ENCODE measurements at regions not wholly inside any gene's neighbourhood (a gene's known extent, or its start where the extent isn't known, plus 50 kb on each side); places are given as distances from the start of the nearest gene placed in this dataset.

DNA sequence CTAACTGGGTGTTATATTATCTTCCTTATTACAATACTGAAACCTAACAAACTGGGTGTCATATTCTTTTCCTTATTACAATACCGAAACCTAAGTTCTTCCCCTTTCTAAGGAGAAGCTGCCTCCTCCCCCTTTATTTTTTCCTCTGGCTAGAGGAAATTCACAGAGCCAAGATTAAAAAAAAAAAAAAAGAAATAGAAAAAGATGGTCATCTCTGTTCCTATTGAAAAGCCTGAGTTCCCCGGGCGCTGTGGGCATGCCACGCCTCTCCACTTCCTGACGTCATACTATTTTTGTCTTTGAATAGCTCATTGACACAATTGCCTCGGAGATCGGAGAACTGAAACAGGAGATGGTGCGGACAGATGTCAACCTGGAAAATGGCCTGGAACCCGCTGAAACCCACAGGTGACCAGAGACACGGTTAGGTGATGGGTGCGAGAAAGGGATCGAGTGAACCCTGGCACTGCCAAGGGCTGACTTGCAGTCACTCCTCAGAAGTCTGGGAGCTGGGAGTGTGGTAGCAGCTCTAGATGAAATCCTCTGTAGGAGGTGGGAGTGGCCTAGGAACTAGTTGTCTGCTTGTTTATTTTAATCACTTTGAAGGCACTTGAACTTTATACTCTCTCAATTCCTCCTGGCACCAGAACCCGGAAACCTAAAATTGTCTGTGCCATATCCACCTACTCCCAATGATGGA is 82.2 kb upstream of the NAA20 start:
- Mint-ChIP-seq H3K36me3 (no peaks in the 10 kb centered on the region), H3K27ac (no peak overlapping the region), H3K4me3 (no peak overlapping the region), H3K4me1 (peaks cover 18% of the 10 kb centered on the region), H3K9me3 (no peaks in the 10 kb centered on the region), H3K27me3 (peaks cover 41% of the 10 kb centered on the region)
- DNase-seq: no peak

DNA sequence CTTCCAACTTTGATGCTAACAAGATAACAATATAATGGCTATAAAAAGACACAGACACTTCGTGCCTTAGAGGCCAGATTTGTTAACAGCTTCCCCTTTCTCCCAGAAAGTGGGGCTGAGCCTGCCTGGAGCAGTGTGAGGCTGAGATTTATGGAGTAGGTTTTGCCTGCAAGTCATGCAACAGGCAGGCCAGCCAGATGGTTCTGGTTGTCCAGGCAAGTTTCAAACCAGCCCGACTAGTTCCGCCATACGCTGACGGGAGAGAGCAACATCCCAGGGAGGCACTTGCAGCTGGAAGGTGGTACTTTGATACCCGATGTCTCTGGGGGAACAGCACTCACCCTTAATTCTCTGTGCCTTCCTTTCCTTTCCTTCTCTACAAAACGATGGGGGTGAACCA is 81.3 kb upstream of the NAA20 start:
- Mint-ChIP-seq H3K27ac (no peak overlapping the region), H3K9me3 (no peaks in the 10 kb centered on the region), H3K4me1 (peaks cover 18% of the 10 kb centered on the region), H3K36me3 (no peaks in the 10 kb centered on the region), H3K4me3 (no peak overlapping the region), H3K27me3 (peaks cover 48% of the 10 kb centered on the region)
- DNase-seq: no peak

DNA sequence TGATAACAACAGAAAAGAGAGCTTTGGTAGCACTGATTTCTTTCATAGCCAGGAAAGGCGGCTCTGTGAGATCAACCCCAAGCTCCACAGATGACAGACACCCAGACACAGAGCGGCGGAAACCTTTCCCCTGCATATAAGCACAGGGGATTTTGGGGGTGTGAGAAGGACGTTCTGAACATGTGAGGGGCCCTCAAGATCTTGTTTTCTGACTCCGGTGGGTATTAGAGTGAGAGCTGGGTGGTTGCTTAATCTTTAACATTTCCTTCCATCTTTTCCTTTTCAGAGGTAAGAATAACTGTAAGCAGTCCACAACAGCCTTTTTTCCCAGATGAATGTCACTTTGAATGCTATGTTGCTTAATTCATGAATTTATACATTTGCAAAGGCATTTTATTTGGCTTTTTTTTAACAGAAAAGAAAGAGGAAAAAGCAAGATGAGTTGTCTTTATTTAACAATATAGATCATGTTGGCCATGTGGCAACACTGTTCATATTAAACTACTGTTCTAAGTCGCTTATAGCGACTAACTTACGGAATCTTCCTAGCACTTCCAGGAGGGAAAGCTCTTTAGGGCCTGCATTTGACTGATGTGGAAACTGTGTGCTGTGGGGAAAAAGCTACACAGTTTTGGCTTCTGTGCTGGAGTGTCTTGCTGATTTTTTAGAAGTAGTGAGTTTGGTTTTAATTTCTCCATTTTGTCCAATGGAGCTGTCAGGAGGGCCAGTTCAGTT is 80.5 kb upstream of the NAA20 start:
- Mint-ChIP-seq H3K36me3 (no peaks in the 10 kb centered on the region), H3K9me3 (no peaks in the 10 kb centered on the region), H3K27ac (no peak overlapping the region), H3K4me1 (peaks cover 18% of the 10 kb centered on the region), H3K27me3 (peaks cover 54% of the 10 kb centered on the region), H3K4me3 (no peak overlapping the region)
- no peak for DNase-seq

DNA sequence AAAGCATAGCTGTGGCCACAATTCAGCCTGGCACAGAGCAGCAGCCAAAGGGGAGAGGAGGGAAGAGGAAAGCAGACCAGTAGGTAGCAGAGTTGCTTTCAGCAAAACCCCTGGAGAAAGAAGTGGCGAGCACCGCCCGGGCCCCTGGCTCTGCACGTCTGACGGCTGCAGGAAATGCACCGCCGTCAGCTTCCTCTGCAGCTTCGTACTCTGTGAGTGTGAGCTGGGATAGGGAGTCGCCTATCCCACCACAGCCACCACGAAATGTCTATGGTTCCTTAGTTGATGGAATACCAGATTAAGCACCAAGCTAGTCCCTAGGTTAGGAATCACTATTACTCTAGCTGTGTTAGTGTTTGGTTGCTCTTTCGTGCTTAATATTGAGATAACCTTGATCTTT is 79.9 kb upstream of the NAA20 start:
- H3K4me3 Mint-ChIP-seq: no peak overlapping the region
- peak; percentile 18 for DNase-seq
- H3K4me1 Mint-ChIP-seq: peaks cover 18% of the 10 kb centered on the region
- H3K9me3 Mint-ChIP-seq: no peaks in the 10 kb centered on the region
- H3K27me3 Mint-ChIP-seq: peaks cover 55% of the 10 kb centered on the region
- H3K36me3 Mint-ChIP-seq: no peaks in the 10 kb centered on the region
- peak overlapping the region; percentile 36 for H3K27ac Mint-ChIP-seq

DNA sequence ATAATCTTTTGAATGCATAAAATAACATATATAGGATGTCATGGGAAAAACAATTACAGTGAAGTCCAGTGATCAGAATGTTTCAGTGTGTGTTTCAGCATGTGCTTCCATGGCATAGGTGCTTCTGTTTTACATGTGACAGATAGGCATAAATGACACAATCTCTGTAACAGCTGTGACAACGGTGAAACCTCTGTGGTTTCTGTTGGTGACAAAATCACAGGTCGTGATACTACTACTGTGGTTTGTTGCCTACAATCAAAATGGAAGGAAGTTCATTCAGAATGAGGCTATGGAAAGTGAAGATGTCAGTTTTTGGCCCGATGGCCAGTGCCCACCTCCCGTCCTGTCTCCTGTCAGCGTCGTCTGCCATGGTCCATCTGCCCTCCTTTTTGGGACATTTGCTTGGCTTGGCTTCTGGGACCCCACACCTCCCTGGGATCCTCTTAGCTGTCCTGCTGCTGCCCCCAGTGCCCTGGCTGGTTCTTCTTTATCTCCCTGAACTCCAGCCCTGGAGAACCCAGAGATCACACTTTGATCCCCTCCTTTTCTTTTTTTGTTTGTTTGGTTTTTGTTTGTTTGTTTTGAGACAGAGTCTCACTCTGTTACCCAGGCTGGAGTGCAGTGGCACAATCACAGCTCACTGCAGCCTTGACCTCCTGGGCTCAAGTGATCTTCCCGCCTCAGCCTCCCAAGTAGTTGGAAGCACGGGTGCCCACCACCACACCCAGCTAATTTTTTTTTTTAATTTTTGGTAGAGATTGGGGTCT is 79.3 kb upstream of the NAA20 start:
- no peaks in the 10 kb centered on the region for H3K36me3 Mint-ChIP-seq
- no peak overlapping the region for H3K4me3 Mint-ChIP-seq
- peaks cover 59% of the 10 kb centered on the region for H3K27me3 Mint-ChIP-seq
- peak; percentile 17 for DNase-seq
- no peaks in the 10 kb centered on the region for H3K9me3 Mint-ChIP-seq
- H3K27ac Mint-ChIP-seq: peak overlapping the region; percentile 36
- H3K4me1 Mint-ChIP-seq: peaks cover 18% of the 10 kb centered on the region

DNA sequence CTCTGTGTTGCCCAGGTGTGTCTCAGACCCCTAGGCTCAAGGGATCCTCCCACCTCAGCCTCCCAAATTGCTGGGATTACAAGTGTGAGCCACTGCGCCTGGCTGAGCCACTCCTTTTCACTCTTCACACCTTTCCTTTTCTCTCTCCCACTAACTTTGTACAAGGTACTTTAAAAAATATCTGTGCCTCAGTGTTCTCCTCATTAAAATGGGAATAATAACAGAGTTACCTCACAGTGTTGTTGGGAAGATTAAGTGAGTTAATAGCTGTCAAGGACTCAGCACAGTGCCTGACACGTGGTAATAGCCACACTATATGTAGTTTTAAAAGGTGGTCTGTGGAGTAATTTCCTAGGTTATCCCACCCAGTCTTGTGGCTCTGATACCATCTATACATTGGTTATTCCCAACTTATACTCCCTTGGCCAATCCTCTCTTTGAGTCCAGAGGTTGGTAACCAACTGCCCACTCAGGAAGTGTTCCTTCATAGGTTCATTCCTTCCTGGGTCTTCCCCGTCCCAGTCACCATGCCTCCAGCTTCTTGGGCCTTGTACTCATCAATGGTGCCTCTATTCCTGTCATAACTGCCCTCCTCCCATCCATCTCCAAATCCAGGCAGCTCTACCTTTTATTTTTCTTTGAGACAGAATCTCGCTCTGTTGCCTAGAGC is 78.6 kb upstream of the NAA20 start:
- DNase-seq: no peak
- H3K27ac Mint-ChIP-seq: no peak overlapping the region
- no peaks in the 10 kb centered on the region for H3K36me3 Mint-ChIP-seq
- H3K27me3 Mint-ChIP-seq: peaks cover 59% of the 10 kb centered on the region
- no peak overlapping the region for H3K4me3 Mint-ChIP-seq
- H3K4me1 Mint-ChIP-seq: peaks cover 18% of the 10 kb centered on the region
- H3K9me3 Mint-ChIP-seq: no peaks in the 10 kb centered on the region

DNA sequence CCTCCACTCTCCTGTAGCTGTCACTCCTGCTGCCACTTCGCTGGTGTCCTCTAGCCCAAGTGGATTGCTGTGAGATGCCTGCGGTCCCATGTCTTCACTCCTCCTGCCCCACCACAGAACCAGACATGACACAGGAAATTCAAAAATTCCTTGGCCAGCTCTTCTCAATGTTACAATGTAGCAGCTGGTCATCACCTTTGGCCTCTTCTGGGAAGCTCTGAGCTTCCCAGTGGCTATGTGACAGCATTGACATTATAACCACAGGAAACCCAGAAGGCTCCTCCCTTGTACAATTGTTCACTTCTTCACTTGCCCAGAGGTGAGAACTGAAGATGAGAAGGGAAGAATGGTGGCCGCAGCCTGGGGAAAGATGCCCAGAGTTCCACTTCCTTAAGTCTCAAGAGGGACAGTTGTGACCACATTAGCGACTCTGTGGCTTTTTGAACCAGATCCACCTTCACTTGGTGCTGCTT is 76.1 kb upstream of the NAA20 start:
- H3K4me3 Mint-ChIP-seq: no peak overlapping the region
- H3K36me3 Mint-ChIP-seq: no peaks in the 10 kb centered on the region
- H3K9me3 Mint-ChIP-seq: no peaks in the 10 kb centered on the region
- H3K4me1 Mint-ChIP-seq: peaks cover 16% of the 10 kb centered on the region
- peaks cover 47% of the 10 kb centered on the region for H3K27me3 Mint-ChIP-seq
- DNase-seq: no peak
- no peak overlapping the region for H3K27ac Mint-ChIP-seq

DNA sequence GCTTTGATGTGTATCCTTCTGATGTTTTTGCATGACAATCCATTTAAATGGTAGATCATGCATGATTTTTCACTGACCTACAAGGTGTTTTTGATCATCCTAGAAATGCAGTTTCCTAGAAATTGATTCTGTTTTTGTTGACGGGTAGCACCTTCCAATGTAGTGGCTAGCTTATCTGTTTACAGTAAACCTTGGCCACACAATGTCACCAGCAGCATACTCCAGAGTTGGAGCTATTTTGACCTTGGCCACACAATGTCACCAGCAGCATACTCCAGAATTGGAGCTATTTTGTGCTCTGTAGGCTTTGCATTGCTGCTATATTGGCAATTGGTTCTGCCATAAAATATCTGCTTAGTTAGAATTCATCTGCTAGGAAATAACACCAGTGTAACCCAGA is 74.6 kb upstream of the NAA20 start:
- peaks cover 9% of the 10 kb centered on the region for H3K4me1 Mint-ChIP-seq
- DNase-seq: no peak
- H3K4me3 Mint-ChIP-seq: no peak overlapping the region
- no peaks in the 10 kb centered on the region for H3K9me3 Mint-ChIP-seq
- H3K27ac Mint-ChIP-seq: no peak overlapping the region
- no peaks in the 10 kb centered on the region for H3K36me3 Mint-ChIP-seq
- peaks cover 38% of the 10 kb centered on the region for H3K27me3 Mint-ChIP-seq

DNA sequence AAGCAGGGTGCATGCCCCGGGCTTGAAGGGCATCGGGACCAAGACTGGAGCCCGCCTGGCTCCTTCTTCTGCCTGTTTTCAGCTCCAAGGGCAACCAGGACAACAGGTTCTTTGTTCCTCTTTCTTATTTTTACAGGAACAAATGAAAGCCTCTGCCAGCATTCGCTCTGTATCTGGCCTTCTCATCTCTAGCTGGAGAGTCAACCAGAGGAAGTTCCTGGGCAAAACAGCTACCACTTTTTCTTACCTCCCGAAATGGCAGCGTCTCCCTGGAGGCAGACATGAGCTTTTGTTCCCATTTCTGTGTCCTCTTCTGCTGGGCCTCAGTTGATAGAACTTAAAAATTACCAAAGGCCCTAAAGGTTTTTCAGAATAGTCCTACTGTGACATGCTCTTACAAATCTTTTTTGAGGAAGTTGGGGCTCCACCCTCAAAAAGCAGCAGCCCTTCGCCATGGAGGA is 74.1 kb upstream of the NAA20 start:
- Mint-ChIP-seq H3K27me3 (peaks cover 35% of the 10 kb centered on the region), H3K27ac (no peak overlapping the region), H3K4me3 (no peak overlapping the region), H3K9me3 (no peaks in the 10 kb centered on the region), H3K36me3 (no peaks in the 10 kb centered on the region), H3K4me1 (peaks cover 4% of the 10 kb centered on the region)
- DNase-seq: no peak

DNA sequence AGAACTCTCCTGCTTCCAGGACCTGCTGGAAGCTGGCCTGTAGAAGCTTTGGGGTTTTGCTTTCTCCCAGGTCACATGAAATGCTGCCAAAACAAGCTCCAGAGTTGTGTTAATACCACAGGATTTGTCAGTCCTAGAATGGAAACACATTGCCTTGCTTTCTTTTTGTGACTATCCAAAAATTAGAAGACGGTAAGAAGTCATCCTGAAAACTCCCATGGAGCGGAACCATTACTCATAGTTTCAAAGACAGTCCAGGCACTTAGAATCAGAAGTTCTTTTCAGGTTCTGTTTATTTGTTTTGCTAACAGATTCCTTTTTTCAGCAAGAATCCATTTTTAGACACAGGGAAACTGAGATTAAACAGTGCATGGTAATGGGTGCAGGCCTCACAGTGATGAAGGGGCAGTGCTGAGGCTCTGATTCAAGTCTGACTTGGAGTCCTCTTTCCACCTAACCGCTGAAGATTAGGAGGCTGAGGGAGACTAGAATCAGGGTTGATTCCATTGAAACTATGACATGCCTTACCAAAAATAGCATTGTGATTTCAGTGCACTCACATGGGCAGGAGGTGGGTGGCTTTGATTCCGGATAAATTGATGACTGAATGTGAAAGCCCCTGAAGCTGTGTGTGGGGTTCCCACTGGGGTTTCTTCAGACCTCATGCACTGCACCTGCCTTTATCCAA is 72.2 kb upstream of the NAA20 start:
- Mint-ChIP-seq H3K36me3 (no peaks in the 10 kb centered on the region), H3K9me3 (no peaks in the 10 kb centered on the region), H3K27ac (no peak overlapping the region), H3K27me3 (peaks cover 18% of the 10 kb centered on the region), H3K4me1 (peaks cover 4% of the 10 kb centered on the region), H3K4me3 (no peak overlapping the region)
- no peak for DNase-seq

DNA sequence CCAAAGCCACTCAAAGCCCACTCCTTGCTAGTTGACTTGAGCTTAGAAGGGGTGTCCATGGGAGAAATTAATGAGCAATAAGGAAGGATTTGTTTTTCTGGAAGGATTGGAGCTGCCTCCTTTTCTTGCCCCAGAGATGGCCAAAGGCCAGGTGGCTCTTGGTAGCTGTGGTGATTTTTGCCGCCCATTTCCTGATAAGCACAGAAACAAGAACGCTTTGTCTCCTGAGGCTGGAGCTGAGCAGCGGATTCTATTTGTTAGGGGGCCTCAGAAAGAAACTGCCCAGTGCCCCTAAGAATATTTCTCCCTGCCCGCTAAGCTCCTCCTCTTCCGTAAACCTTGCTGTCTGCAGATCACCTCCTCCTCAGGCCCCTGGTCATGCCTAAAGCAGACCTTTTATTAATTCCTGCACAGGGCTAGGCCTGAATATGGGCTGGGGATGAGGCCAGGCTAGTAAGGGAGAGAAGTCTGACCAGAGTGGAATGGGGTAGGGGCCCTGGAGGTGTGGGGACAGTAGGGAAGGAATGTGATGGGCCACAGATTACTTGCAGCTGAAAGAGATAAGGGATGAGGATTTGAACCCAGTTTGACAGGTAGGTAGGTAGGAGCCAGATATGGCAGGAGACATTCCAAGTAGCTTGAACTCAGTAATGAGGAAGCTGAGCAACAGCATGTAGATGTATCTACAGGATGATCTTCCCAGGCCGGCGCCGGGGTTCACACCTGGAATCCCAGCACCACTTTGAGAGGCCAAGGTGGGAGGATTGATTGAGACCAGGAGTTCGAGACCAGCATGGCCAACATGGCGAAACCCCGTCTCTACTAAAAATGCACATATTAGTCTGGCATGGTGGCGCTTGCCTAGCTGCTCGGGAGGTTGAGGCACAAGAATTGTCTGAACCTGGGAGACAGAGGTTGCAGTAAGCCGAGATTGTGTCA is 71.2 kb upstream of the NAA20 start:
- H3K27me3 Mint-ChIP-seq: peaks cover 10% of the 10 kb centered on the region
- no peak overlapping the region for H3K27ac Mint-ChIP-seq
- H3K4me3 Mint-ChIP-seq: no peak overlapping the region
- DNase-seq: no peak
- no peaks in the 10 kb centered on the region for H3K36me3 Mint-ChIP-seq
- peaks cover 4% of the 10 kb centered on the region for H3K4me1 Mint-ChIP-seq
- H3K9me3 Mint-ChIP-seq: no peaks in the 10 kb centered on the region

DNA sequence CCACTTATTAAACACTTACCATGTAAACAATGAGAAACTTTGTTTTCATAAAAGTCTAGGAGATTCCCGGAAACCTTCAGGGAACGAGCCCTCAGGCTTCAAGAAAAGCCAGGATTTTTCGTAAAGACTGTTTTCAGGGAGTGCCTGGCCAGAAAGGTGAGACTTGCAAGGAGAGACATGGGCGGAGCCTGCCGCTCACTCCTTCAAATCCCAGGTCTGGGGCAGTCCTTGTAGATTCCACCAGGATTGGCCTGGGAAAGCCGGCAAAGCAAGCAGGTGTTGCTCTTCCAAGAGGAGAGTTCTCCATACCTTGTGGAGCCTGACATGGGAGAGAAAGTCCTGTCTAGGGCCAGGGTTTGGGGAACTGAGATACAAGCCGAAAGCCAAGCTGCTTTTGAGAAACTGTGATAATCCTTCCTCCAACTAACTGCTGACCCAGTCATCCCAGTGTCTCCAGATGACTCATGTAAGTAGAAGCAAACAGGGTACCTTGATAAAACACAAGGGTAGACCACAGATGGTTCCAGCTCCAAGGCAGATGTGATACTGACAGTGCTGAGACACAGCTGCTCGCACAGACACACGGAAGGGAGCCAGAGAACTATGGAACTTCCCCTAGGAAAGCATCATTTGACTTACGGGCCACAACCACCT is 69.4 kb upstream of the NAA20 start:
- no peak for DNase-seq
- Mint-ChIP-seq H3K9me3 (no peaks in the 10 kb centered on the region), H3K4me1 (peaks cover 4% of the 10 kb centered on the region), H3K27ac (no peak overlapping the region), H3K36me3 (no peaks in the 10 kb centered on the region), H3K27me3 (peaks cover under 1% of the 10 kb centered on the region), H3K4me3 (no peak overlapping the region)

DNA sequence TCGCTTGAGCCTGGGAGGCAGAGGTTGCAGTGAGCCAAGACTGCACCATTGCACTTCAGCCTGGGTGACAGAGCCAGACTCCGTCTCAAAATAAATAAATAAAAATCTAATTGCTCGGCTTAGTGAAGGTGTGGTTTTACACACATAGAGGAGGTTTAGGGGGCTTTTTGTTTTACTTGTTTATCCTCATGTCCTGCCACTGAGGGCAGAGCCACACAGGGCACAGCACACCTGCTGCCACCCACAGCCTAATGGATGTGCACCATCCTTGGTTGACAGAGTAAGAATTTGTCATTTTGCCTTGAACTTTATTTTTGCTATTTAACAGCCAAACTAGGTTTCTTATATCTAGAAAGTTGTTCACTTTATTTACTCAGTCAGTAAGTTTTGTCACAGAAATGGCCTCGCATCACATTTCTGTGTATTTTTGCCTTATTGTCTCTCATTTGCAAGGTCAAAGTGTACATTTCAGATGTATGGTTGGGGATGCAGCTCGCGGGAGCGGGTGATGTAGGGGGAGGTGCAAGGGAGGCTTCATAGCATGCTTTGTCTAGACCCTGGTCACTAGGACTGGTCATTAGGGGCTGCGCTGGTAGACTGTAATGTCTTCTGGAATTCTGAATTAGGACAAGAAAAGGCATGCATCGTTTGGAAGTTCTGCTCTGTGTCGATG is 67.8 kb upstream of the NAA20 start:
- Mint-ChIP-seq H3K27me3 (no peaks in the 10 kb centered on the region), H3K9me3 (no peaks in the 10 kb centered on the region), H3K27ac (no peak overlapping the region), H3K36me3 (no peaks in the 10 kb centered on the region), H3K4me3 (no peak overlapping the region), H3K4me1 (peaks cover 4% of the 10 kb centered on the region)
- DNase-seq: no peak

Data from activated naive CD8-positive, alpha-beta T cell treated with anti-CD3 and anti-CD28 coated beads for 36 hours (primary cell).